ENCODE measurements at regions not wholly inside any gene's neighbourhood (a gene's known extent, or its start where the extent isn't known, plus 50 kb on each side); places are given as distances from the start of the nearest gene placed in this dataset.
A peak's percentile ranks its signal among the peaks of the same experiment; 100 is the strongest.

- DNase-seq = no peak
Observed at GRCh38 chr17:71039391-71039790, 870.1 kb downstream of the KCNJ2 start.

GRCh38 chr17:71052971-71053370 lies 883.6 kb downstream of the KCNJ2 start:
- no peak for DNase-seq

DNA sequence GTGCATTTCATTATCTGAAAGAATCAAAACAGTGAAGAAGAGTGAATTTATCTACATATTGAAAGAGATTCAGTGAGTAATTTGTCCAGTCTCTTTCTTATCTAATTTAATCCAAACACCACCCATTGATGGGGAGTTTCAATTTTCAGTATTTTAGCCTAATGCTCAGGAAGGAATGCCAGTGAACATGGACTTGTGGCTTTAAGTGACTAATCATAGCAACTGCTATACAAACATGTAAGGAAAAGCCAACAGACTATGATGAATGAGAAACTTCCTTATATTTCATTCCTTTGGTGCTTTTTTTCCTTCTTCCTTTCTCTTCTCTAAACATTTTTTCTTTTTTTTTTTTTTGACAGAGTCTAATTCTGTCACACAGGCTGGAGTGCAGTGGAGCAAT lies 885.8 kb downstream of the KCNJ2 start:
- peak; percentile 10 for DNase-seq

DNA sequence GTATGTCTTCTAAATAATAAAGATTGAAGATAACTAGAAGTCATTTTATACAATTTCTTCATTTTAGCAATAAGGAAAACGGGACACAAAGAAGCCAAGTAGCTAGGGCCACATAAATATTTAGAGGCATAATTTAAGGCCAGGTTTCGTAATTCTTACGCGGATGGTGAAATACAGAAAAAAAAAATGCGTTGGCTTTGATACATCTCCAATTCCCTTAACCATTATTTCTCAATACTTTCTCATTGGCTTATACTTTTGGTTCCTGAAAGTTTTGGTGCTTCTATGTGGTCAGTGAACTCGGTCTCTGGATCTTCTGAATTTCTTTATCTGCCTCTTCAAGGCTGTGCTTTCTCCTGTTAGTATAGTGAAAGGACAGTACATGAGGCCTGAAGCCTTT lies 888.1 kb downstream of the KCNJ2 start:
- DNase-seq = no peak

DNA sequence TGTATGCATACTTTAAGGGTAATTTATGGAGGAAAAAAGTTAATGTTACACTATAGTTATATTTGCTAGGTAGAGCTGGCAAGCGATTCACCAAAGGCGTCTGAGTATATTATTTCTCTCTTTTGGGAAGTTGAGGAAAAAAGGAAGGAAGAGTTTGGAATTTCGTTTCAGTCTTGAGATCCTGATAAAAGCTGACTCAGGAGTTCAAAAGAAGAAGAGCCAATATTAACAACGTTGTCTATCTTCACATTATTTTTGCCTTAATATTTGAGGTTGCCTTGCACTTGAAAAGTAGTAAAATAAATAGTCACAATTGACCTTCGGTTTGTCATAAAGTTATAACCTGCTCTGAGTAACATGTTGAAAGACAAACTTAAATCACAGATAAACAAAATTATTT lies 888.6 kb downstream of the KCNJ2 start:
- no peak for DNase-seq

DNA sequence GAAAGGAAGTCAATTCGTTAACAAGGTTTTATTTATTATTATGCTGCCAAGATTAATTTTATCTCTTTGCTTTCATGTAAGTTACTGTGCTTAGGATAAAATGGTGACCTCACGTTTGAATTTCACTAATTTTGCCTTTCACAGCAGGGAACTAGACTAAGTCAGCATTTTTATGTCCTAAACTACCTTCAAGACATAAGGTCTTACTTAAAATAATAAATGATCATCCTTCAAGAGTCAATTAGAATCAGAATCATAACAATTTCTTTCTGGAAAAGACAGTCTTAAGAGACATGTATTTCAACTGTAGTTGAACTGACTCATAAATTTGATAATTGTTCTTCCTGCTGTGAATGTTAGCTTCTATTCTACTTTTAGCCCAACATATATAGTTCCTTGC lies 893.8 kb downstream of the KCNJ2 start:
- peak; percentile 5 for DNase-seq

- DNase-seq = no peak
Observed at GRCh38 chr17:71063559-71063958, 894.2 kb downstream of the KCNJ2 start.

- DNase-seq = no peak
Observed at GRCh38 chr17:71067669-71068407, 898.5 kb downstream of the KCNJ2 start.

GRCh38 chr17:71068408-71068750 lies 899.0 kb downstream of the KCNJ2 start:
- DNase-seq = no peak

- DNase-seq = no peak
Observed at GRCh38 chr17:71071041-71071440, 901.7 kb downstream of the KCNJ2 start.

DNA sequence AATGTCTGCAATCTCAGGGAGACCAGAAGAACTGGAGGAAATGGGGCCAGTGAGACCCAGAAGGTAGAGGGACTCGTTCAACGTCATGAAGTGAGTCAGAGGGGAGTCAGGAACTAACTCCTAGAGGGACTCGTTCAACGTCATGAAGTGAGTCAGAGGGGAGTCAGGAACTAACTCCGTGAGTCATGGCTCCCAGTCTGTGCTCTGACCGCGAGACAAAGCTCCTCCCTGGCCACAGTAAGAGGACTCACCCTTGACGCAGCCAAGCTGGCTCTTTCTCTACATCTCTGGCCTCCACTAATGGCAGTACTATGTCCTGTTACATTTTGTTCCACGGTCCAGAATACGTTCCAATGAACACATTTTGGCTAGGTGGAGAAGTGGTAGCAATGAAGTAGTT lies 902.5 kb downstream of the KCNJ2 start:
- peak; percentile 97 for DNase-seq

DNA sequence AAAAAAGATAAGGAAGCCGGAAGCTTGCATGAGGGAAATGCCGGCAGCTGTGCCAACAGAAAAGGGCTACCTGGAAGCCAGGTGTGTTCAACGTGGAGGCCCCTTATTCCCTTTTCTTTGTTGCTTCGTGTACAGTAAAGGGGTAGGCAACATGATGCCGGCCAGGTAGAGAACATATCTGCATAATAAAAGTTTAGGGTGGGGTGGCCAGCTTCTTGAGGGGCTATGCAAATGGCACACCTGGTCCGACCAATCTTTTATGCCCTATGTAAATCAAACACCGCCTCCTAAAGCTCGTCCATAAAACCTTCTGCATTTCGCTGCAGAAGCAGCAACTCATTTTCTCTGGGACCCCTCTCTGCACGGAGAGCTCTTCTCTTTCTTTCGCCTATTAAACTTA lies 911.6 kb downstream of the KCNJ2 start:
- no peak for DNase-seq

DNA sequence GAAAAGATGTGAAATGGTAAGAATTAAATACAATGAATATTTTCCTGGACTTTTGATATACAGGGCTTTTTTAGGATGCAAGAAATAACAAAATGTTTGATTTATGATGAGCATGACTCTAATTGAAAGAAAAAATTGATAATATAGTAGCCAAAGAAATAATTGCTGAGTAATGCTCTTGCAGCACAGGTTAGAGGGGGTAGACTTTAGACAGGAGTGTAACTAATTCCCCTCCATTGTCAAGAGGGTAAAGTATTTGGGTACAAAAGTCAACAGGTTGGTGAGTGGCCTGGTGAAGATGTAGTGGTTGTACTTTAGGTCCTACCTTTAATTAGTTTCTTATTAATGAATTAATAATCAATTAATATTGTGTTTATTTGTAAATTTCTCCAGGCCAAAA lies 912.3 kb downstream of the KCNJ2 start:
- no peak for DNase-seq

DNA sequence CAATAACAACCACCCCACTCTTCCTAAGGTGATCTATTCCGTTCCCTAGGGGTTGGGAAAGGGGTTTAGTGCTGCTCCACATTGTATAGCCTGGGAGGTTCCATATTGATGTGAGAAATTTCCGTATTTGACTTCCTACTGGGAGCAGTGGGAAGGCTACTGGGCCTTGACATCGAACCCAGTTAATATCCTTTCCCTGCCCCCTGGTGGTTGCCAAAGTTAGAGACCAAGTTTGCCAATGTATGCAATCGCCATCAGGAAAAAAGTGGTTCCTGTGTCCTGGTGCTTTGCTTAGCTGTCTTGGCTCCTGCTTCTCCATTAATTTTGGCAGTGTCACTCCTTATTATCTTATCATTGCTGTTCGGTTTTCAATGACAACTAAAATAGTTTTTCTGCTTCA lies 914.9 kb downstream of the KCNJ2 start:
- DNase-seq = peak; percentile 14

GRCh38 chr17:71084838-71085237 lies 915.5 kb downstream of the KCNJ2 start:
- DNase-seq = no peak

DNA sequence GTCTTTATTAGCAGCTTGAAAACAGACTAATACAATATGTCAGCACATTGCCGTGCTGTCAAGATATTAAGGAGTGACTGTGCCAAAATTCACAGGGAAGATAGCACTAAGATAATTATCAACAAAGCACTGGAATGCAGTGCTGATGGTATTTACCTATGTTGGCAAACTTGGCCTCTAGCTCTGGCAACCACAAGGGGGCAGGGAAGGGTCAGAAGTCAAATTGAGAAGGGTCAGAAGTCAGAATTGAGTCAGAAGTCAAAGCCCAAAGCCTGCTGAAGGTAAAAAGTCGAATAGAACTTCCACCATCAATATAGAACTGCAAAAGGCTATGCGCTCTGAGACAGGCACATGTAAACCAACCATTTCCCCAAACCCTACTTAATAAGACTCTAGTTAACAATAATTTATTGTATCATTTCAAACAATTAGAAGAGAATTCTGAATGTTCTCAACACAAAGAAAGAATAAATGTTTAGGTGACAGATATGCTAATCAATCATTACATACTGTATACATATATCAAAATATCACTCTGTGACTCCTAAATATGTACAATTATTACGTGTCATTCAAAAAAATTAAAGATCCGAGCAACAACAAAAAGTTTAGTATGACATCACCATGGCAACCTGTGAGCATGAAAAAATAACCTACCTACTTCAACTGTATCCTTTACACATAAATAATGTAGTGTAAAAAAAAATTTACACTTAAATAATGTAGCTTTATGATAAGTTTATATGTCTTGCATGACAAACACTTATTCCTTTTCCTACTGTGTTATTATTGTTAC lies 916.1 kb downstream of the KCNJ2 start:
- no peak for DNase-seq

GRCh38 chr17:71089431-71089830 lies 920.1 kb downstream of the KCNJ2 start:
- no peak for DNase-seq

- DNase-seq = no peak
Observed at GRCh38 chr17:71098071-71098470, 928.7 kb downstream of the KCNJ2 start.

GRCh38 chr17:71099003-71099714 lies 929.8 kb downstream of the KCNJ2 start:
- DNase-seq = no peak

GRCh38 chr17:71102777-71103176 lies 933.4 kb downstream of the KCNJ2 start:
- DNase-seq = peak; percentile 21

DNA sequence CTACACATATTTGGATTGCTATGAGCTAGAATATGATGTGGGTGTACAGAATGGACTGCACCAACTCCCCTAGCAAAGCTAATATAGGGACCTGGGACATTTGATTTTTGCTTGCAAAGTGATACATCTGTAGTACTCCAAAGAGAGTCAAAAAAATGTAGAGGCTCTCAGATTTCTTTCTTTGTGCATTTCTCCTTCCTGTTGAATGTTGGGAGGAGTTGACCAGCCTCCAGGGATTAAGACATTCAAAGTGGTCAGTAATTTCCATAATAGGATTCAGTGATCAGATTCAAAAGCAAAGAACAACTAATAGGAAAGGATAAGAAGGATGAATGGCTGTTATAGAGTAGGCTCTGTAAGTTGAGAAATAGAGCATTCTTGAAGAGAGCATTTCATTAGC lies 934.9 kb downstream of the KCNJ2 start:
- no peak for DNase-seq

DNA sequence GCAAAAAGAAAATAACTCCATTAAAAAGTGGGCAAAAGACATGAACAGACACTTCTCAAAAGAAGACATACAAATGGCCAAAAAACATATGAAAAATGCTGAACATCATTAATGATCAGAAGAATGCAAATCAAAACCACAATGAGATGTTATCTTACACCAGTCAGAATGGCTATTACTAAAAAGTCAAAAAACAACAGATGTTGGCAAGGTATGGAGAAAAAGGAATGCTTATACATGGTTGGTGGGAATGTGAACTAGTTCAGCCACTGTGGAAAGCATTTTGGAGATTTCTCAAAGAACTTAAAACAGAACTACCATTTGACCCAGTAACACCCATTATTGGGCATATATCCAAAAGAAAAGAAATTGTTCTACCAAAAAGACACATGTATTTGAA lies 936.7 kb downstream of the KCNJ2 start:
- DNase-seq = peak; percentile 66

DNA sequence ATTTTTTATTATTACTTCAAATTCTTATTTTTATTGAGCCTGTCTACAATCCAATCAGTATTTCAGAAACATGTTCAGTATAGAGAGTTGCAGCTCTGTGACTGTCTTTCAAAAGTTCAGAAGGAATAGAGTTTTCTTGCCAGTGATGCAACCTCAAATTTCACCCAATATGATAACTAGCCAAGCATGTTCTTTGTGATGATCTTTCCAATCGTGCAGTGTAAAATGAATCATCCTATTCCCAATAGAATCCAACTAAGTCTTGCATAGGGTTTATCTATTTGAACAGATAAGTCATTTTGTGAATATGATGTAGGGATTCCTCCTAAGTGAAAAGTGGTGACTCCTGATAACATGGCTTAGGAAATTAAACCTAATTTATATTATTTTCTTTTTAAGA lies 937.8 kb downstream of the KCNJ2 start:
- DNase-seq = peak; percentile 59

DNA sequence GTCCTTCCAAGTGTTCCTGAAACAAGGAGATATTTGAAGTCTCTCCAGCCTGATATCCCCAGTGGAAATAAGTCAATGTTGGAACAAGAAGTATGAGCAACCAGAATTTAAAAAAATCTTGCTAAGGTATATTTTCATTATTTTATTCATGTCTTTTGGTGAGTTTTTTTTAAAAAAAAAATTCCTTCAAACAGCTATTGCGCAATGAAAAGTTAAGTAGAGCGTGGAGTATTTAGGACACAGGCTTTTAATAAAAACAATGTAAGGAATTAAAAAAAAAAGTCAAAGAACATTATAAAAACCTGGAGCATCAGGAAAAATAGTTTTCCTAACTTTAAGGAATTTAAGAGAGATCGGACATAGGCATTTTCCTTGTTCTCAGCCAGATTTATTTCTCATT lies 940.4 kb downstream of the KCNJ2 start:
- peak; percentile 19 for DNase-seq
